GM21576 (cell line): ENCODE measurements at regions not wholly inside any gene's neighbourhood (a gene's known extent, or its start where the extent isn't known, plus 50 kb on each side); places are given as distances from the start of the nearest gene placed in this dataset.

ENCODE experiments used
- ATAC-seq: cut with Tn5 transposase; IDR thresholded peaks from one replicate; pipeline ENCODE4 v1.9.1; 2021; ENCODE audit warnings: mild to moderate bottlenecking, moderate library complexity; ENCODE audit not compliant: unreplicated experiment

- ATAC-seq = no peak
Observed at GRCh38 chr3:31482493-31483200, 50.1 kb upstream of the STT3B start.
